A549 (cell line): ENCODE measurements at regions not wholly inside any gene's neighbourhood (a gene's known extent, or its start where the extent isn't known, plus 50 kb on each side); places are given as distances from the start of the nearest gene placed in this dataset.

ENCODE experiments used
- CBX2 ChIP-seq: fragments of 200-600 bp; sonication (generic); IDR thresholded peaks from 2 replicates; pipeline ENCODE4 v1.6.1; 2016; ENCODE audit warnings: low read depth, mild to moderate bottlenecking, borderline replicate concordance
- CHD2 ChIP-seq: fragments of 150-350 bp; IDR thresholded peaks from 2 replicates; pipeline ENCODE4 v1.6.1; 2014; ENCODE audit warnings: low read length; ENCODE audit not compliant: partially characterized antibody
- CTCF ChIP-seq: fragments of >200 bp; sonication (Bioruptor Twin); formaldehyde crosslinking; IDR thresholded peaks from 3 replicates; pipeline ENCODE4 v1.5.1; 2016
- EP300 ChIP-seq, 2 experiments: fragments of >200 bp; sonication (Bioruptor Twin); formaldehyde crosslinking; IDR thresholded peaks; 2 replicates in 1 of 2; 3 replicates in 1 of 2; pipeline ENCODE4 v1.6.1; 2016 to 2017
- GATA3 ChIP-seq: IDR thresholded peaks from 2 replicates; pipeline ENCODE4 v1.6.1; 2012; ENCODE audit warnings: borderline replicate concordance
- KDM5A ChIP-seq: fragments of 200-600 bp; sonication (generic); IDR thresholded peaks from 2 replicates; pipeline ENCODE4 v1.6.1; 2016; ENCODE audit warnings: antibody characterized with exemption, mild to moderate bottlenecking
- MAFK ChIP-seq: fragments of 450-650 bp; IDR thresholded peaks from 2 replicates; pipeline ENCODE4 v1.6.1; 2014; ENCODE audit not compliant: partially characterized antibody
- MAX ChIP-seq: IDR thresholded peaks from 2 replicates; pipeline ENCODE4 v1.6.1; 2012
- POLR2A ChIP-seq: IDR thresholded peaks from 2 replicates; pipeline ENCODE4 v1.6.1; 2012; ENCODE audit warnings: mild to moderate bottlenecking, low read length
- SREBF2 ChIP-seq: fragments of 450-650 bp; IDR thresholded peaks from 2 replicates; pipeline ENCODE4 v1.6.1; 2014; ENCODE audit warnings: mild to moderate bottlenecking, moderate library complexity
- TP53 ChIP-seq: fragments of 250-450 bp; sonication (Bioruptor Pico); IDR thresholded peaks from 2 replicates; pipeline ENCODE4 v1.5.0; 2021; ENCODE audit warnings: mild to moderate bottlenecking, moderate library complexity
- ZNF302 ChIP-seq: fragments of 250-450 bp; sonication (Bioruptor Pico); IDR thresholded peaks from 2 replicates; pipeline ENCODE4 v1.9.0; 2021; ENCODE audit warnings: inconsistent platforms, mild to moderate bottlenecking, moderate library complexity

GRCh38 chr22:49295465-49295743, 532.3 kb downstream of the BRD1 start:
- TF ChIP-seq MAX (no peak), CTCF (no peak), ZNF302 (CRISPR knock-in tag) (no peak), EP300 (IDR thresholded peaks at IDR 0.05) (no peak), TP53 (no peak), SREBF2 (no peak), MAFK (no peak), KDM5A (no peak), POLR2A (no peak), CHD2 (no peak), GATA3 (no peak), CBX2 (no peak)
